Naive B cell (primary cell): ENCODE measurements at regions not wholly inside any gene's neighbourhood (a gene's known extent, or its start where the extent isn't known, plus 50 kb on each side); places are given as distances from the start of the nearest gene placed in this dataset.
"Not testable (repeated sequence)": the region's sequence is repeated elsewhere in the genome, so short reads cannot be mapped to it uniquely, and the experiment has no call there.

Source experiments
- ATAC-seq, 2 donors: fragments of 150-1000 bp; cut with Tn5 transposase; 2 replicates each; pipeline ENCODE4 v1.10.0; 2021; ENCODE audit warnings: low read depth in 2 of 2, mild to moderate bottlenecking in 2 of 2, moderate library complexity in 2 of 2
- DNase-seq: peaks from one replicate; pipeline ENCODE4 v3.0.0; 2022
- H3K27ac Mint-ChIP-seq, 6 donors: one replicate each; pipeline ENCODE4 v1.8.0; 2020 to 2022; ENCODE audit warnings: mild to moderate bottlenecking in 6 of 6, mixed read lengths in 6 of 6, moderate library complexity in 5 of 6, inconsistent platforms in 2 of 6
- H3K27me3 Mint-ChIP-seq, 3 donors: one replicate each; pipeline ENCODE4 v1.8.0; 2021 to 2022; ENCODE audit warnings: mixed read lengths in 3 of 3, mild to moderate bottlenecking in 1 of 3
- H3K36me3 Mint-ChIP-seq, 2 donors: one replicate each; pipeline ENCODE4 v1.8.0; 2020 to 2022; ENCODE audit warnings: mixed read lengths in 2 of 2, inconsistent platforms in 1 of 2, mild to moderate bottlenecking in 1 of 2
- H3K4me1 Mint-ChIP-seq, 3 donors: one replicate each; pipeline ENCODE4 v1.8.0; 2020 to 2022; ENCODE audit warnings: mixed read lengths in 3 of 3, inconsistent platforms in 1 of 3, mild to moderate bottlenecking in 1 of 3, moderate library complexity in 1 of 3
- H3K4me3 Mint-ChIP-seq, 8 donors: one replicate each; pipeline ENCODE4 v1.8.0; 2020 to 2022; ENCODE audit warnings: mild to moderate bottlenecking in 8 of 8, mixed read lengths in 8 of 8, moderate library complexity in 8 of 8, inconsistent platforms in 2 of 8
- H3K9me3 Mint-ChIP-seq, 7 donors: one replicate each; pipeline ENCODE4 v1.8.0; 2020 to 2022; ENCODE audit warnings: mixed read lengths in 7 of 7, mild to moderate bottlenecking in 5 of 7, inconsistent platforms in 2 of 7, moderate library complexity in 1 of 7

- H3K4me1 Mint-ChIP-seq, result peaks cover 21 to 42% (median 31%) of the 10 kb centered on the region in 3 donors
- no peak for DNase-seq
These were observed 53.9 kb upstream of the RCE1 start for GRCh38 chr11:66789097-66789890.

GRCh38 chr11:66787934-66788758 is 55.1 kb upstream of the RCE1 start:
- Mint-ChIP-seq H3K4me1 (peaks cover 21 to 42% (median 36%) of the 10 kb centered on the region in 3 donors), H3K9me3 (no peaks in the 10 kb centered on the region), H3K27ac (no peak overlapping the region), H3K36me3 (peaks cover 0 to 4% of the 10 kb centered on the region in 2 donors), H3K27me3 (no peaks in the 10 kb centered on the region), H3K4me3 (no peak overlapping the region)
- DNase-seq (no peak), ATAC-seq (no peak)

More at GRCh38 chr11:66789097-66789890, 53.9 kb upstream of the RCE1 start:
- no peaks in the 10 kb centered on the region for H3K27me3 Mint-ChIP-seq
- H3K9me3 Mint-ChIP-seq, result no peaks in the 10 kb centered on the region
- no peak for ATAC-seq
- peak overlapping the region in 1 of 6 donors; percentile 41 for H3K27ac Mint-ChIP-seq
- peaks cover 0 to 4% of the 10 kb centered on the region in 2 donors for H3K36me3 Mint-ChIP-seq
- H3K4me3 Mint-ChIP-seq, result no peak overlapping the region

GRCh38 chr11:66784575-66784974 is 55.6 kb upstream of the SPTBN2 start:
- ATAC-seq (no peak), DNase-seq (no peak)
- H3K27me3 Mint-ChIP-seq, result no peaks in the 10 kb centered on the region
- H3K27ac Mint-ChIP-seq, result no peak overlapping the region
- no peaks in the 10 kb centered on the region for H3K9me3 Mint-ChIP-seq
- peaks cover 0 to 35% (median 17%) of the 10 kb centered on the region in 3 donors for H3K4me1 Mint-ChIP-seq
- H3K4me3 Mint-ChIP-seq, result no peak overlapping the region
- H3K36me3 Mint-ChIP-seq, result peaks cover 12 to 13% of the 10 kb centered on the region in 2 donors

- Mint-ChIP-seq H3K4me1 (peaks cover 0 to 35% (median 17%) of the 10 kb centered on the region in 3 donors), H3K27me3 (no peaks in the 10 kb centered on the region), H3K36me3 (peaks cover 9 to 12% of the 10 kb centered on the region in 2 donors), H3K9me3 (no peaks in the 10 kb centered on the region), H3K27ac (peak overlapping the region in 3 of 6 donors; percentile 2 to 81 (median 33)), H3K4me3 (no peak overlapping the region)
- no peak for ATAC-seq
- DNase-seq, result no peak
These were observed 53.7 kb upstream of the SPTBN2 start for GRCh38 chr11:66782726-66783125.

GRCh38 chr11:66779651-66780050 is 50.6 kb upstream of the SPTBN2 start:
- not testable (repeated sequence) for ATAC-seq, H3K27ac Mint-ChIP-seq, H3K4me3 Mint-ChIP-seq, H3K27me3 Mint-ChIP-seq, DNase-seq, H3K9me3 Mint-ChIP-seq
- peaks cover 0 to 27% (median 12%) of the 10 kb centered on the region in 3 donors for H3K4me1 Mint-ChIP-seq
- peaks cover 9 to 12% of the 10 kb centered on the region in 2 donors for H3K36me3 Mint-ChIP-seq
